Loucy (cell line): ENCODE measurements at regions not wholly inside any gene's neighbourhood (a gene's known extent, or its start where the extent isn't known, plus 50 kb on each side); places are given as distances from the start of the nearest gene placed in this dataset.

Source experiments
- H2AFZ ChIP-seq: fragments of 200-600 bp; sonication (generic); 2 replicates; pipeline ENCODE4 v1.6.0; 2016; ENCODE audit warnings: antibody characterized with exemption, mild to moderate bottlenecking, low read length, moderate library complexity
- H3F3A ChIP-seq: fragments of 200-600 bp; 2 replicates; pipeline ENCODE4 v1.6.0; 2016; ENCODE audit warnings: antibody characterized with exemption, low read depth, mild to moderate bottlenecking
- H3K27me3 ChIP-seq: fragments of 200-600 bp; sonication (generic); 2 replicates; pipeline ENCODE4 v1.6.1; 2014; ENCODE audit warnings: low read length, mild to moderate bottlenecking; ENCODE audit not compliant: insufficient read depth, poor library complexity, severe bottlenecking
- H3K36me3 ChIP-seq: fragments of 200-600 bp; sonication (generic); 2 replicates; pipeline ENCODE4 v1.6.1; 2016; ENCODE audit warnings: low read length; ENCODE audit not compliant: insufficient read depth
- H3K4me1 ChIP-seq: fragments of 200-600 bp; sonication (generic); 2 replicates; pipeline ENCODE4 v1.5.1; 2014; ENCODE audit warnings: low read length, mild to moderate bottlenecking; ENCODE audit not compliant: insufficient read depth, poor library complexity, severe bottlenecking
- H3K4me2 ChIP-seq: fragments of 200-600 bp; sonication (generic); 2 replicates; pipeline ENCODE4 v1.6.0; 2014; ENCODE audit warnings: antibody characterized with exemption, low read length, low read depth, mild to moderate bottlenecking; ENCODE audit not compliant: poor library complexity, severe bottlenecking
- H3K4me3 ChIP-seq: fragments of 200-600 bp; sonication (generic); 2 replicates; pipeline ENCODE4 v1.5.1; 2014; ENCODE audit warnings: low read length, mild to moderate bottlenecking, mixed read lengths; ENCODE audit not compliant: poor library complexity, severe bottlenecking
- H3K79me2 ChIP-seq: fragments of 200-600 bp; sonication (generic); 2 replicates; pipeline ENCODE4 v1.6.1; 2014; ENCODE audit warnings: low read length; ENCODE audit not compliant: insufficient read depth
- H3K9ac ChIP-seq: fragments of 200-600 bp; sonication (generic); 2 replicates; pipeline ENCODE4 v1.6.0; 2014; ENCODE audit warnings: mild to moderate bottlenecking, low read depth, low read length, moderate library complexity; ENCODE audit not compliant: poor library complexity, severe bottlenecking
- H3K9me2 ChIP-seq: fragments of 200-600 bp; sonication (generic); replicated peaks from 2 replicates; pipeline ENCODE4 v1.6.1; 2016; ENCODE audit warnings: low read depth, low read length, mixed read lengths
- H3K9me3 ChIP-seq: fragments of 200-600 bp; sonication (generic); 2 replicates; pipeline ENCODE4 v1.6.1; 2014; ENCODE audit warnings: mild to moderate bottlenecking, antibody characterized with exemption, low read length, low read depth; ENCODE audit not compliant: insufficient read depth
- H4K20me1 ChIP-seq: fragments of 200-600 bp; sonication (generic); 2 replicates; pipeline ENCODE4 v1.6.0; 2014; ENCODE audit warnings: antibody characterized with exemption, low read length, mild to moderate bottlenecking; ENCODE audit not compliant: insufficient read depth, poor library complexity, severe bottlenecking
- EZH2phosphoT487 ChIP-seq: fragments of 200-600 bp; IDR thresholded peaks from 2 replicates; pipeline ENCODE4 v1.6.1; 2018; ENCODE audit warnings: antibody characterized with exemption, mild to moderate bottlenecking, moderate library complexity, borderline replicate concordance
- TF ChIP-seq, protein P1 (sequence below): fragments of 200-600 bp; sonication (generic); conservative IDR thresholded peaks from 2 replicates; pipeline ENCODE4 v1.5.1; 2014; ENCODE audit warnings: mild to moderate bottlenecking, antibody characterized with exemption, low read length

GRCh38 chr1:90558126-90558525, 159.0 kb downstream of the BARHL2 start:
- Histone ChIP-seq H3K4me2 (no peak overlapping the region), H2AFZ (no peak overlapping the region), H4K20me1 (no peaks in the 10 kb centered on the region), H3K9ac (no peak overlapping the region), H3K79me2 (no peaks in the 10 kb centered on the region), H3K9me3 (no peaks in the 10 kb centered on the region), H3K4me1 (no peaks in the 10 kb centered on the region), H3K36me3 (no peaks in the 10 kb centered on the region), H3F3A (no peaks in the 10 kb centered on the region), H3K9me2 (no peaks in the 10 kb centered on the region), H3K27me3 (no peaks in the 10 kb centered on the region), H3K4me3 (no peak overlapping the region)
- no peak for TF ChIP-seq EZH2phosphoT487
- TF ChIP-seq, protein P1, sequence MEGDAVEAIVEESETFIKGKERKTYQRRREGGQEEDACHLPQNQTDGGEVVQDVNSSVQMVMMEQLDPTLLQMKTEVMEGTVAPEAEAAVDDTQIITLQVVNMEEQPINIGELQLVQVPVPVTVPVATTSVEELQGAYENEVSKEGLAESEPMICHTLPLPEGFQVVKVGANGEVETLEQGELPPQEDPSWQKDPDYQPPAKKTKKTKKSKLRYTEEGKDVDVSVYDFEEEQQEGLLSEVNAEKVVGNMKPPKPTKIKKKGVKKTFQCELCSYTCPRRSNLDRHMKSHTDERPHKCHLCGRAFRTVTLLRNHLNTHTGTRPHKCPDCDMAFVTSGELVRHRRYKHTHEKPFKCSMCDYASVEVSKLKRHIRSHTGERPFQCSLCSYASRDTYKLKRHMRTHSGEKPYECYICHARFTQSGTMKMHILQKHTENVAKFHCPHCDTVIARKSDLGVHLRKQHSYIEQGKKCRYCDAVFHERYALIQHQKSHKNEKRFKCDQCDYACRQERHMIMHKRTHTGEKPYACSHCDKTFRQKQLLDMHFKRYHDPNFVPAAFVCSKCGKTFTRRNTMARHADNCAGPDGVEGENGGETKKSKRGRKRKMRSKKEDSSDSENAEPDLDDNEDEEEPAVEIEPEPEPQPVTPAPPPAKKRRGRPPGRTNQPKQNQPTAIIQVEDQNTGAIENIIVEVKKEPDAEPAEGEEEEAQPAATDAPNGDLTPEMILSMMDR, result no peak

GRCh38 chr1:90557706-90558105, 159.4 kb downstream of the BARHL2 start:
- no peak for TF ChIP-seq EZH2phosphoT487
- TF ChIP-seq, protein P1, result no peak
- H3F3A ChIP-seq, result no peaks in the 10 kb centered on the region
- H3K79me2 ChIP-seq, result no peaks in the 10 kb centered on the region
- H3K9me2 ChIP-seq, result no peaks in the 10 kb centered on the region
- H3K9me3 ChIP-seq, result no peaks in the 10 kb centered on the region
- H2AFZ ChIP-seq, result no peak overlapping the region
- H3K27me3 ChIP-seq, result no peaks in the 10 kb centered on the region
- no peak overlapping the region for H3K4me2 ChIP-seq
- H3K4me3 ChIP-seq, result no peak overlapping the region
- H3K36me3 ChIP-seq, result no peaks in the 10 kb centered on the region
- H3K9ac ChIP-seq, result no peak overlapping the region
- H4K20me1 ChIP-seq, result no peaks in the 10 kb centered on the region
- H3K4me1 ChIP-seq, result no peaks in the 10 kb centered on the region

DNA sequence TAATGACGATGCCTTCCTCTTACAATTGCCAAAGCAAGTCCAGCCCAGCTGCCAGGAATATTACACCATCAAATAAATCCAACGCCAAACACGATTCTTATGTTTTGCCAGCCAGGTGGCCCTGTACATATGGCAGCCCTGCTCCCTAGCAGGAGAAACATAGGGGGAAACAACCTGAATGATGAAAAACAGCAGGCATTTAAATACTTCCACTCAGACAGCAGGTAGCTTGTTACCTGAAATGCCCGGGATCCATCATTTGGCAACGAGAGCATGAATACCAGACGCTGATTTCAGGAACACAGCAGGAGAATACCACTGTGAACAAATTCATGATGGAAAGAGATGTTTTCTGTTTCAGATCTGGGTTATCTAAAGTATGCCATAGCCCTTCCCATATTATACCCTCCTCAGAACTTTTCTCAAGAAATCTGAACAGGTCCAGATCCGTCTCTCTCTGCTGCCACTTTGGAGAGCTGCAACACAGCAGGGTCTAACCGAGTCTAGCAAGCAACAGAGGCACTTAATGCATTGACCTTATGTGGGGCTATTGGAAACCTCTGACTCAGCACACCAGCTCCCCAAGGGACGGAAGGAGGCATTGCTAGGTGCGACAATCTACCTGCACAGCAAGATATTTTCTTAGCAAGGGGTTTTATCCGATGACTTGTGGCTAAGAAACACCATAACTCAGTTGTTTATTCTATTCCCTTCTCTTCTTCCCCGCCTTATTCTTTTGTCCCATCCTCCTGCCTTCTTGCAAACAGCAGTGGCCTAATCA, 166.3 kb downstream of the BARHL2 start:
- Histone ChIP-seq H3K9ac (no peak overlapping the region), H2AFZ (no peak overlapping the region), H3K4me2 (no peak overlapping the region), H3K4me1 (no peaks in the 10 kb centered on the region), H3K79me2 (no peaks in the 10 kb centered on the region), H3K9me2 (no peaks in the 10 kb centered on the region), H3K27me3 (no peaks in the 10 kb centered on the region), H4K20me1 (no peaks in the 10 kb centered on the region), H3K4me3 (no peak overlapping the region), H3K9me3 (no peaks in the 10 kb centered on the region), H3K36me3 (no peaks in the 10 kb centered on the region), H3F3A (no peaks in the 10 kb centered on the region)
- TF ChIP-seq, protein P1, result no peak
- TF ChIP-seq EZH2phosphoT487, result no peak
